SK-N-SH treated with all-trans-retinoic acid at 6 μM for 48 hours (cell line): ENCODE measurements at regions not wholly inside any gene's neighbourhood (a gene's known extent, or its start where the extent isn't known, plus 50 kb on each side); places are given as distances from the start of the nearest gene placed in this dataset.

Experiments used
- ATAC-seq: fragments of 200-7000 bp; cut with Tn5 transposase; 3 replicates; pipeline ENCODE4 v1.9.1; 2020; ENCODE audit warnings: mild to moderate bottlenecking, moderate library complexity
- ARNTL ChIP-seq: fragments of 450-650 bp; formaldehyde crosslinking; IDR thresholded peaks from 2 replicates; pipeline ENCODE4 v1.5.0; 2020; ENCODE audit warnings: low read depth, mild to moderate bottlenecking, moderate library complexity, borderline replicate concordance
- CSDC2 ChIP-seq: fragments of 250-450 bp; sonication (Bioruptor Pico); IDR thresholded peaks from 2 replicates; pipeline ENCODE4 v1.5.0; 2020; ENCODE audit warnings: mild to moderate bottlenecking, moderate library complexity
- ESRRG ChIP-seq: fragments of 250-450 bp; sonication (Bioruptor Pico); IDR thresholded peaks from 2 replicates; pipeline ENCODE4 v1.6.1; 2021; ENCODE audit warnings: mild to moderate bottlenecking
- GLIS3 ChIP-seq: fragments of 250-450 bp; sonication (Bioruptor Pico); IDR thresholded peaks from 2 replicates; pipeline ENCODE4 v1.5.0; 2020; ENCODE audit warnings: mild to moderate bottlenecking, moderate library complexity
- ISL1 ChIP-seq: fragments of 250-450 bp; sonication (Bioruptor Pico); IDR thresholded peaks from 2 replicates; pipeline ENCODE4 v2.1.2; 2022; ENCODE audit warnings: mild to moderate bottlenecking, moderate library complexity
- OSR1 ChIP-seq: fragments of 250-450 bp; sonication (Bioruptor Pico); IDR thresholded peaks from 2 replicates; pipeline ENCODE4 v1.8.0; 2022; ENCODE audit warnings: moderate library complexity, mild to moderate bottlenecking, inconsistent platforms
- RARB ChIP-seq: fragments of 250-450 bp; sonication (Bioruptor Pico); IDR thresholded peaks from 2 replicates; pipeline ENCODE4 v1.8.0; 2021; ENCODE audit warnings: mild to moderate bottlenecking, moderate library complexity
- SNAI2 ChIP-seq: fragments of 250-450 bp; sonication (Bioruptor Pico); IDR thresholded peaks from 2 replicates; pipeline ENCODE4 v1.5.0; 2020; ENCODE audit warnings: mild to moderate bottlenecking, moderate library complexity
- TCF4 ChIP-seq: fragments of 250-450 bp; sonication (Bioruptor Pico); IDR thresholded peaks from 2 replicates; pipeline ENCODE4 v1.8.0; 2021; ENCODE audit warnings: mild to moderate bottlenecking, moderate library complexity, borderline replicate concordance
- ZC3H10 ChIP-seq: fragments of 250-450 bp; sonication (Bioruptor Pico); IDR thresholded peaks from 2 replicates; pipeline ENCODE4 v1.5.1; 2021; ENCODE audit warnings: mild to moderate bottlenecking, moderate library complexity
- ZFP3 ChIP-seq: fragments of 250-450 bp; sonication (Bioruptor Pico); IDR thresholded peaks from 2 replicates; pipeline ENCODE4 v1.5.0; 2020; ENCODE audit warnings: mild to moderate bottlenecking, moderate library complexity
- ZFP30 ChIP-seq: fragments of 450-650 bp; formaldehyde crosslinking; IDR thresholded peaks from 2 replicates; pipeline ENCODE4 v1.5.0; 2022; ENCODE audit warnings: mild to moderate bottlenecking, moderate library complexity
- ZNF565 ChIP-seq: fragments of 450-650 bp; formaldehyde crosslinking; conservative IDR thresholded peaks from 2 replicates; pipeline ENCODE4 v1.5.0; 2020; ENCODE audit warnings: low read depth, mild to moderate bottlenecking, moderate library complexity
- ZNF70 ChIP-seq: fragments of 450-650 bp; formaldehyde crosslinking; IDR thresholded peaks from 2 replicates; pipeline ENCODE4 v1.5.0; 2020; ENCODE audit warnings: mild to moderate bottlenecking, moderate library complexity
- TF ChIP-seq, protein P1 (sequence below): fragments of 250-450 bp; sonication (Bioruptor Pico); IDR thresholded peaks from 2 replicates; pipeline ENCODE4 v1.5.1; 2021; ENCODE audit warnings: mild to moderate bottlenecking, moderate library complexity
- TF ChIP-seq, protein P2 (sequence below): fragments of 250-450 bp; sonication (Bioruptor Pico); IDR thresholded peaks from 2 replicates; pipeline ENCODE4 v1.8.0; 2021; ENCODE audit warnings: low read depth, mild to moderate bottlenecking, moderate library complexity, borderline replicate concordance
- TF ChIP-seq, protein P3 (sequence below): fragments of 250-450 bp; sonication (Bioruptor Pico); IDR thresholded peaks from 2 replicates; pipeline ENCODE4 v1.8.0; 2020; ENCODE audit warnings: mild to moderate bottlenecking, moderate library complexity, borderline replicate concordance
- TF ChIP-seq, protein P4 (sequence below): fragments of 250-450 bp; sonication (Bioruptor Pico); IDR thresholded peaks from 2 replicates; pipeline ENCODE4 v1.5.0; 2020; ENCODE audit warnings: mild to moderate bottlenecking, moderate library complexity
- TF ChIP-seq, protein P5 (sequence below): fragments of 250-450 bp; sonication (Bioruptor Pico); IDR thresholded peaks from 2 replicates; pipeline ENCODE4 v1.5.1; 2020; ENCODE audit warnings: low read depth, mild to moderate bottlenecking, moderate library complexity

DNA sequence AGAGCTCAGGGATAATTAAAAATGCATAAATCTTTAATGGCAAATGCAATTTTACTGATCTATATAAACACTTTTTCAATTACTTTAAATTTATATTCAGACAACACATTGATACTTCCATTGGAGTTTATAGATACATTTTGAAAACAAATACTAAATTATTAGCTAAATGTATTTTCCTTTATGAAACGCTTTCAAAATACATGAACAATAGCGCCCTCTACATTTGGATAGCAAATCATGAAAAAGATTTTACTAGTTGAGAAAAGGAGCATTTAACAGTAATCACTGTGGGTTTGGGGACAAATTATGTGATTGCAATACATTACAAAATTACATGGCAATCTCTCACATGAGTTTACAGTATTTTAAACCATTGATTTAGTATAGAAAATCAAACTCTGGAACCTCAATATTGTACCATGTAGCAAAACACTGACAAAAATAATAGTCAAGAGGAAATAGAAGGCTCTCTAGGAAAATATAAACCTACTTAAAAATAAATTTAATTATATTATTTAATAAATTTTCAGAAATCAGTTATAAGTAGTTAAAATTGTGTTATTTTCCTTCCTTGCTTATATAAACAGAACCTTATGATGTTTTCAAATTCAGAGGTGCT is 207.9 kb downstream of the ZIC1 start:
- TF ChIP-seq CSDC2 (CRISPR knock-in tag), result no peak
- no peak for ATAC-seq

DNA sequence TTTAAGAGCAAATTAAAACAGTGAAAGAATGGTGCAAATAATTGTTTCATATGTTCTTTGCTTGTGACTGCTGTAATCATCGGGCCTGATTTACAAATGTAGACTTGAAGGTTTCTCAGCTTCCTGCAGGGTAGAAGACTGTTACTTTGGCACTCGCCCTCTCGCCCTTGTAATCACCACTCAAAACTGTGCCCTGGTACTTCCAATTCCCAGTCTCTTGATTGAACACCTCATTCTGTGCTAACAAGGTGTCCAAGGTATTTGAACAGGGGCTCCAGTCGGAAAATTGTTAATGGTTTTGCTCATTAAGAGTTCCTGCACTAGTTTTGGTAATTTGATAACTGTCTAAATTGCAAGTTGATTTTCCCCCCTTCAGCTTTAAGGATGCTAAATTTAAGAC is 209.5 kb downstream of the ZIC1 start:
- TF ChIP-seq, protein P1, sequence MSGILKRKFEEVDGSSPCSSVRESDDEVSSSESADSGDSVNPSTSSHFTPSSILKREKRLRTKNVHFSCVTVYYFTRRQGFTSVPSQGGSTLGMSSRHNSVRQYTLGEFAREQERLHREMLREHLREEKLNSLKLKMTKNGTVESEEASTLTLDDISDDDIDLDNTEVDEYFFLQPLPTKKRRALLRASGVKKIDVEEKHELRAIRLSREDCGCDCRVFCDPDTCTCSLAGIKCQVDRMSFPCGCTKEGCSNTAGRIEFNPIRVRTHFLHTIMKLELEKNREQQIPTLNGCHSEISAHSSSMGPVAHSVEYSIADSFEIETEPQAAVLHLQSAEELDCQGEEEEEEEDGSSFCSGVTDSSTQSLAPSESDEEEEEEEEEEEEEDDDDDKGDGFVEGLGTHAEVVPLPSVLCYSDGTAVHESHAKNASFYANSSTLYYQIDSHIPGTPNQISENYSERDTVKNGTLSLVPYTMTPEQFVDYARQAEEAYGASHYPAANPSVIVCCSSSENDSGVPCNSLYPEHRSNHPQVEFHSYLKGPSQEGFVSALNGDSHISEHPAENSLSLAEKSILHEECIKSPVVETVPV (CRISPR knock-in tag), result no peak
- no peak for ATAC-seq

DNA sequence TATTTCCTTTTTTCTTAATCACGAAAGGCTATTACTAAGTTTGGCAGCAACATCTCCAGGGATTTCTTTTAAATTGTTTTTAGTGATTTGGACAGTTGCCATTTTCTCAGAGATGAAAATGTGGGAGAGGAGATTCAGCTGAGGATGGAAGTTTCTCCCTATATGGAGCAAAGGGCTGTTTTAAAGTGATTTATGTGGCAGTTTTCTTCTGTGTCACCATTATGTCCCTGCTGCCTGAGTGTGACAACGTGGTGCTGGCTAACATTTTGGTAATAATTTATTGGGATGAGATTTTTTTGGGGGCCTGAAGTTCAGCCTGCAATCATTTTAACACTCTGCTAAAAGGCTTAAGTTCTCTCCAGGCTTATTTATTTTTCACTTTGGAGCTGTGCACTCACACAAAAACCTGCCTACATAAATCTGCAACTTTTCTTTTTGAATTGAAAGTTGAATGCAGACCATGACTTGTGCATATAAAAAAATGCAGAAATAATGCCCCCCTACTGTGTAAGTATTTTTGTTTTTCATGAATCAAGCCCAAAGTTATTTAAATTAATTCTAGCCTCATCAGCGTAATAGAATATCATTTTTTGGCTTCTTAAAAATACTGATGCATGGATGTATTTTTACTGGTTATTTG is 210.9 kb downstream of the ZIC1 start:
- TF ChIP-seq RARB (no peak), ZFP30 (no peak), TCF4 (CRISPR knock-in tag) (no peak), ZNF565 (no peak), ARNTL (no peak), ZNF70 (CRISPR knock-in tag) (no peak), ZC3H10 (no peak), ESRRG (CRISPR knock-in tag) (no peak)
- TF ChIP-seq, protein P2, sequence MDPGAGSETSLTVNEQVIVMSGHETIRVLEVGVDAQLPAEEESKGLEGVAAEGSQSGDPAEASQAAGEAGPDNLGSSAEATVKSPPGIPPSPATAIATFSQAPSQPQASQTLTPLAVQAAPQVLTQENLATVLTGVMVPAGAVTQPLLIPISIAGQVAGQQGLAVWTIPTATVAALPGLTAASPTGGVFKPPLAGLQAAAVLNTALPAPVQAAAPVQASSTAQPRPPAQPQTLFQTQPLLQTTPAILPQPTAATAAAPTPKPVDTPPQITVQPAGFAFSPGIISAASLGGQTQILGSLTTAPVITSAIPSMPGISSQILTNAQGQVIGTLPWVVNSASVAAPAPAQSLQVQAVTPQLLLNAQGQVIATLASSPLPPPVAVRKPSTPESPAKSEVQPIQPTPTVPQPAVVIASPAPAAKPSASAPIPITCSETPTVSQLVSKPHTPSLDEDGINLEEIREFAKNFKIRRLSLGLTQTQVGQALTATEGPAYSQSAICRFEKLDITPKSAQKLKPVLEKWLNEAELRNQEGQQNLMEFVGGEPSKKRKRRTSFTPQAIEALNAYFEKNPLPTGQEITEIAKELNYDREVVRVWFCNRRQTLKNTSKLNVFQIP (CRISPR knock-in tag), result no peak
- TF ChIP-seq, protein P3, sequence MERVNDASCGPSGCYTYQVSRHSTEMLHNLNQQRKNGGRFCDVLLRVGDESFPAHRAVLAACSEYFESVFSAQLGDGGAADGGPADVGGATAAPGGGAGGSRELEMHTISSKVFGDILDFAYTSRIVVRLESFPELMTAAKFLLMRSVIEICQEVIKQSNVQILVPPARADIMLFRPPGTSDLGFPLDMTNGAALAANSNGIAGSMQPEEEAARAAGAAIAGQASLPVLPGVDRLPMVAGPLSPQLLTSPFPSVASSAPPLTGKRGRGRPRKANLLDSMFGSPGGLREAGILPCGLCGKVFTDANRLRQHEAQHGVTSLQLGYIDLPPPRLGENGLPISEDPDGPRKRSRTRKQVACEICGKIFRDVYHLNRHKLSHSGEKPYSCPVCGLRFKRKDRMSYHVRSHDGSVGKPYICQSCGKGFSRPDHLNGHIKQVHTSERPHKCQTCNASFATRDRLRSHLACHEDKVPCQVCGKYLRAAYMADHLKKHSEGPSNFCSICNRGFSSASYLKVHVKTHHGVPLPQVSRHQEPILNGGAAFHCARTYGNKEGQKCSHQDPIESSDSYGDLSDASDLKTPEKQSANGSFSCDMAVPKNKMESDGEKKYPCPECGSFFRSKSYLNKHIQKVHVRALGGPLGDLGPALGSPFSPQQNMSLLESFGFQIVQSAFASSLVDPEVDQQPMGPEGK (CRISPR knock-in tag), result no peak
- no peak for ATAC-seq

DNA sequence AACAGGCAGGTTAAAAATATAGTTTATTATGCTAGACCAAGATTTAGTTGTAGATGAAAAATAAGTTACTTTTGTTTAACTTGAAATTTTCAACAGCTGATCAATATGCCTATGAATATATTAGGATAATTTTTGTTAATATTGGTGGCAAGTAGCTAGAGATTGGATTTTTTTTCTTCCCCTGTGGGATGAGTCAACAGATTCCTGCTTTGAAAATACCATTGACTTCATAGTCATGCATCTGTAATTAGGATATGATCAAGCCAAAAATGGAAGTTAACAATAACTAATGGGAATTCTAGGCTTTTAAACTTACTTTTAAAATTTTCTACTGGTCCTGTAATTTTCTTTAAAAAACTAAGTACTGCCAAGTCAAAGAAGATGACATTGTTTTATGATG is 211.7 kb downstream of the ZIC1 start:
- TF ChIP-seq, protein P4, sequence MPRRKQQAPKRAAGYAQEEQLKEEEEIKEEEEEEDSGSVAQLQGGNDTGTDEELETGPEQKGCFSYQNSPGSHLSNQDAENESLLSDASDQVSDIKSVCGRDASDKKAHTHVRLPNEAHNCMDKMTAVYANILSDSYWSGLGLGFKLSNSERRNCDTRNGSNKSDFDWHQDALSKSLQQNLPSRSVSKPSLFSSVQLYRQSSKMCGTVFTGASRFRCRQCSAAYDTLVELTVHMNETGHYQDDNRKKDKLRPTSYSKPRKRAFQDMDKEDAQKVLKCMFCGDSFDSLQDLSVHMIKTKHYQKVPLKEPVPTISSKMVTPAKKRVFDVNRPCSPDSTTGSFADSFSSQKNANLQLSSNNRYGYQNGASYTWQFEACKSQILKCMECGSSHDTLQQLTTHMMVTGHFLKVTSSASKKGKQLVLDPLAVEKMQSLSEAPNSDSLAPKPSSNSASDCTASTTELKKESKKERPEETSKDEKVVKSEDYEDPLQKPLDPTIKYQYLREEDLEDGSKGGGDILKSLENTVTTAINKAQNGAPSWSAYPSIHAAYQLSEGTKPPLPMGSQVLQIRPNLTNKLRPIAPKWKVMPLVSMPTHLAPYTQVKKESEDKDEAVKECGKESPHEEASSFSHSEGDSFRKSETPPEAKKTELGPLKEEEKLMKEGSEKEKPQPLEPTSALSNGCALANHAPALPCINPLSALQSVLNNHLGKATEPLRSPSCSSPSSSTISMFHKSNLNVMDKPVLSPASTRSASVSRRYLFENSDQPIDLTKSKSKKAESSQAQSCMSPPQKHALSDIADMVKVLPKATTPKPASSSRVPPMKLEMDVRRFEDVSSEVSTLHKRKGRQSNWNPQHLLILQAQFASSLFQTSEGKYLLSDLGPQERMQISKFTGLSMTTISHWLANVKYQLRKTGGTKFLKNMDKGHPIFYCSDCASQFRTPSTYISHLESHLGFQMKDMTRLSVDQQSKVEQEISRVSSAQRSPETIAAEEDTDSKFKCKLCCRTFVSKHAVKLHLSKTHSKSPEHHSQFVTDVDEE (CRISPR knock-in tag), result no peak
- no peak for TF ChIP-seq ZC3H10
- TF ChIP-seq, protein P1 (CRISPR knock-in tag), result no peak
- no peak for TF ChIP-seq ISL1
- no peak for TF ChIP-seq ARNTL
- TF ChIP-seq, protein P3 (CRISPR knock-in tag), result no peak
- no peak for TF ChIP-seq GLIS3 (CRISPR knock-in tag)
- TF ChIP-seq ZNF70 (CRISPR knock-in tag), result no peak
- TF ChIP-seq ZFP3 (CRISPR knock-in tag), result no peak
- TF ChIP-seq, protein P2 (CRISPR knock-in tag), result no peak
- TF ChIP-seq ZNF565, result no peak
- TF ChIP-seq CSDC2 (CRISPR knock-in tag), result no peak
- TF ChIP-seq, protein P5, sequence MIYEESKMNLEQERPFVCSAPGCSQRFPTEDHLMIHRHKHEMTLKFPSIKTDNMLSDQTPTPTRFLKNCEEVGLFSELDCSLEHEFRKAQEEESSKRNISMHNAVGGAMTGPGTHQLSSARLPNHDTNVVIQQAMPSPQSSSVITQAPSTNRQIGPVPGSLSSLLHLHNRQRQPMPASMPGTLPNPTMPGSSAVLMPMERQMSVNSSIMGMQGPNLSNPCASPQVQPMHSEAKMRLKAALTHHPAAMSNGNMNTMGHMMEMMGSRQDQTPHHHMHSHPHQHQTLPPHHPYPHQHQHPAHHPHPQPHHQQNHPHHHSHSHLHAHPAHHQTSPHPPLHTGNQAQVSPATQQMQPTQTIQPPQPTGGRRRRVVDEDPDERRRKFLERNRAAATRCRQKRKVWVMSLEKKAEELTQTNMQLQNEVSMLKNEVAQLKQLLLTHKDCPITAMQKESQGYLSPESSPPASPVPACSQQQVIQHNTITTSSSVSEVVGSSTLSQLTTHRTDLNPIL (CRISPR knock-in tag), result no peak
- TF ChIP-seq ESRRG (CRISPR knock-in tag), result no peak
- TF ChIP-seq SNAI2 (CRISPR knock-in tag), result no peak
- no peak for TF ChIP-seq OSR1 (CRISPR knock-in tag)
- ATAC-seq, result no peak
